IMR-90 (cell line): ENCODE measurements at regions not wholly inside any gene's neighbourhood (a gene's known extent, or its start where the extent isn't known, plus 50 kb on each side); places are given as distances from the start of the nearest gene placed in this dataset.
A peak's percentile ranks its signal among the peaks of the same experiment; 100 is the strongest.

Experiments
- ATAC-seq: fragments of 200-7000 bp; cut with Tn5 transposase; 2 replicates; pipeline ENCODE4 v1.9.1; 2020; ENCODE audit warnings: low read depth, mild to moderate bottlenecking, moderate library complexity
- BruUV-seq: library from RNA; stranded (reverse); fragments of 400-500 nt; replicated peaks from 2 replicates; lab custom pipeline; 2021; lab: Mats Ljungman, UMichigan
- CTCF ChIA-PET: fragments of 300-600 bp; formaldehyde crosslinking; extraction: SDS; loops from one replicate; lab custom pipeline; 2021; ENCODE audit warnings: antibody characterized with exemption; lab: Yijun Ruan, JAX
- POLR2A ChIA-PET: fragments of 300-600 bp; sonication (Branson Sonifier 250); formaldehyde crosslinking; loops from one replicate; lab custom pipeline; 2022; ENCODE audit warnings: antibody characterized with exemption; ENCODE audit not compliant: unreplicated experiment; lab: Charles Lee
- DNase-seq: peaks from one replicate; pipeline ENCODE4 v3.0.0; 2013
- H2AFZ ChIP-seq: replicated peaks from 2 replicates; pipeline ENCODE3; 2013; ENCODE audit warnings: low read length, mild to moderate bottlenecking; ENCODE audit not compliant: poor library complexity
- H2AK5ac ChIP-seq: 2 replicates; pipeline ENCODE4 v1.6.1; 2013; ENCODE audit warnings: low read depth, low read length, inconsistent platforms
- H2AK9ac ChIP-seq: replicated peaks from 2 replicates; pipeline ENCODE3; 2013; ENCODE audit warnings: mild to moderate bottlenecking, low read depth, low read length, moderate library complexity; ENCODE audit not compliant: poor library complexity
- H2BK120ac ChIP-seq: 2 replicates; pipeline ENCODE4 v1.6.1; 2013; ENCODE audit warnings: low read depth, low read length, inconsistent platforms
- H2BK15ac ChIP-seq: 3 replicates; pipeline ENCODE4 v1.6.1; 2013; ENCODE audit warnings: low read depth, low read length, inconsistent platforms
- H2BK20ac ChIP-seq: 2 replicates; pipeline ENCODE4 v1.6.1; 2013; ENCODE audit warnings: low read depth, mild to moderate bottlenecking, inconsistent platforms, low read length, moderate library complexity
- H2BK5ac ChIP-seq: 2 replicates; pipeline ENCODE4 v1.6.1; 2013; ENCODE audit warnings: mild to moderate bottlenecking, low read depth, low read length, inconsistent platforms; ENCODE audit not compliant: poor library complexity, severe bottlenecking
- H3K14ac ChIP-seq: replicated peaks from 2 replicates; pipeline ENCODE4 v1.6.1; 2013; ENCODE audit warnings: low read depth, low read length, inconsistent platforms
- H3K18ac ChIP-seq: 2 replicates; pipeline ENCODE4 v1.6.1; 2013; ENCODE audit warnings: low read depth, low read length, control low read depth
- H3K23ac ChIP-seq: 2 replicates; pipeline ENCODE4 v1.6.1; 2013; ENCODE audit warnings: low read depth, low read length, inconsistent platforms
- H3K27ac ChIP-seq: 2 replicates; pipeline ENCODE4 v1.5.1; 2013; ENCODE audit warnings: mild to moderate bottlenecking, control low read depth, low read length; ENCODE audit not compliant: insufficient read depth
- H3K27me3 ChIP-seq: 2 replicates; pipeline ENCODE4 v1.6.1; 2013; ENCODE audit warnings: low read length; ENCODE audit not compliant: control insufficient read depth, insufficient read depth
- H3K36me3 ChIP-seq: 2 replicates; pipeline ENCODE4 v1.6.1; 2013; ENCODE audit warnings: low read length, mixed read lengths; ENCODE audit not compliant: control insufficient read depth, insufficient read depth
- H3K4ac ChIP-seq: 2 replicates; pipeline ENCODE4 v1.6.1; 2013; ENCODE audit warnings: low read depth, low read length, inconsistent platforms
- H3K4me1 ChIP-seq: 2 replicates; pipeline ENCODE4 v1.6.1; 2013; ENCODE audit warnings: low read length, mixed read lengths; ENCODE audit not compliant: control insufficient read depth, insufficient read depth
- H3K4me2 ChIP-seq: 2 replicates; pipeline ENCODE4 v1.6.1; 2013; ENCODE audit warnings: low read depth, mild to moderate bottlenecking, control low read depth, low read length, moderate library complexity
- H3K4me3 ChIP-seq: 2 replicates; pipeline ENCODE4 v1.5.1; 2013; ENCODE audit warnings: low read depth, mild to moderate bottlenecking, control low read depth, low read length, moderate library complexity; ENCODE audit not compliant: insufficient read depth
- H3K56ac ChIP-seq: 2 replicates; pipeline ENCODE4 v1.6.1; 2013; ENCODE audit warnings: low read length, inconsistent platforms; ENCODE audit not compliant: insufficient read depth; ENCODE audit errors: extremely low read depth
- H3K79me1 ChIP-seq, 2 experiments: 2 replicates each; pipeline ENCODE4 v1.6.1; 2013; ENCODE audit warnings: low read length in 2 of 2, inconsistent platforms in 1 of 2, low read depth in 1 of 2
- H3K9ac ChIP-seq: 2 replicates; pipeline ENCODE4 v1.6.1; 2013; ENCODE audit warnings: low read depth, low read length, control low read depth
- H3K9me1 ChIP-seq: 2 replicates; pipeline ENCODE4 v1.6.1; 2013; ENCODE audit warnings: low read length, inconsistent platforms; ENCODE audit not compliant: insufficient read depth
- H3K9me3 ChIP-seq: 2 replicates; pipeline ENCODE4 v1.6.1; 2013; ENCODE audit warnings: low read length; ENCODE audit not compliant: control insufficient read depth, insufficient read depth
- H4K20me1 ChIP-seq: 2 replicates; pipeline ENCODE4 v1.6.1; 2013; ENCODE audit warnings: low read length, inconsistent platforms; ENCODE audit not compliant: insufficient read depth
- H4K5ac ChIP-seq: 2 replicates; pipeline ENCODE4 v1.6.1; 2013; ENCODE audit warnings: mild to moderate bottlenecking, low read depth, low read length, control low read depth
- H4K8ac ChIP-seq, 2 experiments: 2 replicates each; pipeline ENCODE4 v1.6.1; 2013; ENCODE audit warnings: low read depth in 2 of 2, low read length in 2 of 2, control low read depth in 1 of 2, inconsistent platforms in 1 of 2
- H4K91ac ChIP-seq: 2 replicates; pipeline ENCODE4 v1.6.1; 2013; ENCODE audit warnings: low read depth, low read length, inconsistent platforms; ENCODE audit not compliant: insufficient read depth
- CHD1 ChIP-seq: IDR thresholded peaks from 2 replicates; pipeline ENCODE4 v1.6.1; 2012; ENCODE audit warnings: low read depth, low read length, improper control_type of control experiment
- FOS ChIP-seq: fragments of 150-350 bp; IDR thresholded peaks from 2 replicates; pipeline ENCODE4 v1.6.1; 2016; ENCODE audit warnings: low read depth, low read length
- MAFK ChIP-seq: IDR thresholded peaks from 2 replicates; pipeline ENCODE4 v1.6.1; 2012; ENCODE audit warnings: low read depth, low read length, improper control_type of control experiment
- MXI1 ChIP-seq: IDR thresholded peaks from 2 replicates; pipeline ENCODE4 v1.6.1; 2012; ENCODE audit warnings: low read depth, mild to moderate bottlenecking, low read length, moderate library complexity, borderline replicate concordance
- NFE2L2 ChIP-seq: fragments of 150-350 bp; IDR thresholded peaks from 2 replicates; pipeline ENCODE4 v1.6.1; 2016; ENCODE audit warnings: low read depth, mild to moderate bottlenecking, low read length
- POLR2A ChIP-seq: IDR thresholded peaks from 2 replicates; pipeline ENCODE4 v1.6.1; 2012; ENCODE audit warnings: mild to moderate bottlenecking, low read depth, low read length
- RAD21 ChIP-seq: IDR thresholded peaks from 2 replicates; pipeline ENCODE4 v1.6.1; 2012; ENCODE audit warnings: low read length, improper control_type of control experiment
- RCOR1 ChIP-seq: IDR thresholded peaks from 2 replicates; pipeline ENCODE4 v1.6.1; 2012; ENCODE audit warnings: mild to moderate bottlenecking, low read length, improper control_type of control experiment; ENCODE audit not compliant: insufficient replicate concordance
- RFX5 ChIP-seq: IDR thresholded peaks from 2 replicates; pipeline ENCODE4 v1.8.0; 2012; ENCODE audit warnings: low read depth, mild to moderate bottlenecking, low read length, moderate library complexity
- dilution Hi-C: fragments of 300-500 bp; cut with HindIII; formaldehyde crosslinking; loops from one replicate; pipeline ENCODE4 v1.14.3; 2018; ENCODE audit warnings: low sequenced_read_pairs; ENCODE audit not compliant: unreplicated experiment
- in situ Hi-C: fragments of 300-500 bp; cut with MboI; formaldehyde crosslinking; loops from 3 replicates; pipeline ENCODE4 v1.14.3; 2019; ENCODE audit warnings: low sequenced_read_pairs, inconsistent platforms, mixed read lengths
- intact Hi-C: fragments of 100-400 bp; cut with micrococcal nuclease; formaldehyde crosslinking; loops from 2 replicates; pipeline ENCODE4 v1.10.0; 2022
- TF ChIP-seq, protein P1 (sequence below): fragments of 150-350 bp; IDR thresholded peaks from 2 replicates; pipeline ENCODE4 v1.6.1; 2017; ENCODE audit warnings: mild to moderate bottlenecking, antibody characterized with exemption, low read length, low read depth

DNA sequence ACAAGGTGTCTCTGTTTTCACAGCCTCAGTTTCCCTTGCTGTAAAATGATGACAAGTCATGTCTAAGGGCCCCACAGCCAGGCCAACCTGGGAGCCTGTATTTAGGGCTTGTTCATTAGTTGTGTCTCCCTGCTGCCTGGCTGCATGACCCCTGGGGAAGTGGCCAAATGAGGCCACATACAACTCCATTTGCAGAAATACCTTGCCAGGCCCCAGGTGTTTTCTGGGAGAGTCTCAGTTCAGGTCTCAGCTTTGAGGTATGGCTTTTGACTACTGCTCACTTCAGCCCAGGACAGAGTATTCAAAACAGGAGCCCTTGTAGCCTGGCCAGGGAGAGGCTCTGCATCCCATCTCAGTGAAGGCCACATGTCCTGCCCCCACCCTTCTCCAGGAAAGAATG is 202.5 kb upstream of the MAMLD1 start:
- Histone ChIP-seq H3K14ac (no peak overlapping the region), H4K91ac (no peak overlapping the region), H3K23ac (no peak overlapping the region), H4K8ac (no peak overlapping the region), H3K18ac (no peak overlapping the region), H2AFZ (peak overlapping the region; percentile 40), H4K20me1 (no peaks in the 10 kb centered on the region), H2AK9ac (no peak overlapping the region), H3K4me2 (no peak overlapping the region), H3K9ac (no peak overlapping the region), H3K9me1 (no peaks in the 10 kb centered on the region), H3K79me1 (no peaks in the 10 kb centered on the region), H3K4me3 (no peak overlapping the region), H3K9me3 (no peaks in the 10 kb centered on the region), H2BK120ac (no peak overlapping the region), H3K56ac (no peak overlapping the region), H2BK20ac (no peak overlapping the region), H2AK5ac (no peak overlapping the region), H3K27me3 (no peaks in the 10 kb centered on the region), H3K4ac (no peak overlapping the region), H2BK15ac (no peak overlapping the region), H3K36me3 (no peaks in the 10 kb centered on the region), H2BK5ac (no peak overlapping the region), H3K27ac (no peak overlapping the region), H3K4me1 (peaks cover 2% of the 10 kb centered on the region; the same call in 1 of the 2 replicates), H4K5ac (no peak overlapping the region)
- in situ Hi-C loops, result no loop called here
- BruUV-seq, result no TSS peak
- CTCF ChIA-PET, result no interaction called here
- intact Hi-C loops, result no loop called here
- POLR2A ChIA-PET, result no interaction called here
- ATAC-seq (no peak), DNase-seq (no peak)
- dilution Hi-C loops, result no loop called here
- TF ChIP-seq FOS, result no peak
- TF ChIP-seq, protein P1, sequence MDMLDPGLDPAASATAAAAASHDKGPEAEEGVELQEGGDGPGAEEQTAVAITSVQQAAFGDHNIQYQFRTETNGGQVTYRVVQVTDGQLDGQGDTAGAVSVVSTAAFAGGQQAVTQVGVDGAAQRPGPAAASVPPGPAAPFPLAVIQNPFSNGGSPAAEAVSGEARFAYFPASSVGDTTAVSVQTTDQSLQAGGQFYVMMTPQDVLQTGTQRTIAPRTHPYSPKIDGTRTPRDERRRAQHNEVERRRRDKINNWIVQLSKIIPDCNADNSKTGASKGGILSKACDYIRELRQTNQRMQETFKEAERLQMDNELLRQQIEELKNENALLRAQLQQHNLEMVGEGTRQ, result no peak
- no peak for TF ChIP-seq RFX5
- no peak for TF ChIP-seq RCOR1
- TF ChIP-seq CHD1, result no peak
- no peak for TF ChIP-seq POLR2A
- TF ChIP-seq NFE2L2, result no peak
- no peak for TF ChIP-seq MXI1
- TF ChIP-seq RAD21, result no peak
- TF ChIP-seq MAFK, result no peak
